Tibial nerve (tissue), 4 donors: ENCODE measurements at regions not wholly inside any gene's neighbourhood (a gene's known extent, or its start where the extent isn't known, plus 50 kb on each side); places are given as distances from the start of the nearest gene placed in this dataset.

Experiments
- DNase-seq, 2 donors: peaks; one replicate each; pipeline ENCODE4 v3.0.0-alpha.2; 2019; ENCODE audit warnings: low spot score in 2 of 2
- H3K27ac ChIP-seq, 4 donors: fragments of 200-600 bp; sonication (generic) in 3 of 4; one replicate each; pipeline ENCODE4 v1.5.1; 2017 to 2019; ENCODE audit warnings: mild to moderate bottlenecking in 1 of 4
- H3K27me3 ChIP-seq, 2 donors: fragments of 200-600 bp; sonication (generic) in 1 of 2; one replicate each; pipeline versions ENCODE4 v1.5.1 to v1.6.0; 2017 to 2019
- H3K36me3 ChIP-seq, 3 donors: fragments of 200-600 bp; sonication (generic); one replicate each; pipeline ENCODE4 v1.5.1; 2018 to 2019
- H3K4me1 ChIP-seq, 4 donors: fragments of 200-600 bp; sonication (generic) in 3 of 4; one replicate each; pipeline ENCODE4 v1.5.1; 2017 to 2019
- H3K4me3 ChIP-seq, 4 donors: fragments of 200-600 bp; sonication (generic) in 3 of 4; one replicate each; pipeline ENCODE4 v1.5.1; 2017 to 2019; ENCODE audit warnings: mild to moderate bottlenecking in 1 of 4, moderate library complexity in 1 of 4
- H3K9me3 ChIP-seq, 4 donors: fragments of 200-600 bp; sonication (generic) in 3 of 4; one replicate each; pipeline ENCODE4 v1.5.1; 2017 to 2019
- EP300 ChIP-seq, 2 donors: sonication (generic); formaldehyde crosslinking; IDR thresholded peaks; one replicate each; pipeline ENCODE4 v1.6.1; 2017; ENCODE audit warnings: antibody characterized with exemption in 2 of 2, mild to moderate bottlenecking in 1 of 2
- POLR2A ChIP-seq, 2 donors: fragments of 450-650 bp; IDR thresholded peaks; one replicate each; pipeline ENCODE4 v1.6.1; 2017; ENCODE audit warnings: antibody characterized with exemption in 2 of 2, mild to moderate bottlenecking in 2 of 2, moderate library complexity in 2 of 2
- WGBS, 2 donors: methylation state at CpG; one replicate each; pipeline ENCODE4 v1.1.5; 2018; 5-methylcytosine and 5-hydroxymethylcytosine counted together
- TF ChIP-seq, protein P1 (sequence below), 5 experiments: fragments of 200-600 bp in 3 of 5; fragments of 450-650 bp in 2 of 5; sonication (generic) in 3 of 5; IDR thresholded peaks; one replicate each; pipeline ENCODE4 v1.5.1; 2016 to 2019; ENCODE audit warnings: antibody characterized with exemption in 5 of 5, mild to moderate bottlenecking in 3 of 5, moderate library complexity in 2 of 5

GRCh38 chr1:201715351-201715750 lies 113.6 kb upstream of the IPO9 start:
- Histone ChIP-seq H3K4me1 (peaks cover 0 to 97% (median 79%) of the 10 kb centered on the region in 4 donors), H3K4me3 (no peak overlapping the region), H3K27me3 (no peaks in the 10 kb centered on the region), H3K9me3 (no peaks in the 10 kb centered on the region), H3K27ac (peak overlapping the region; percentile 66 to 97 (median 84)), H3K36me3 (peaks cover 0 to 13% (median 0%) of the 10 kb centered on the region in 3 donors)
- no peak for DNase-seq
- TF ChIP-seq POLR2A (IDR thresholded peaks at IDR 0.05), result no peak
- TF ChIP-seq, protein P1, sequence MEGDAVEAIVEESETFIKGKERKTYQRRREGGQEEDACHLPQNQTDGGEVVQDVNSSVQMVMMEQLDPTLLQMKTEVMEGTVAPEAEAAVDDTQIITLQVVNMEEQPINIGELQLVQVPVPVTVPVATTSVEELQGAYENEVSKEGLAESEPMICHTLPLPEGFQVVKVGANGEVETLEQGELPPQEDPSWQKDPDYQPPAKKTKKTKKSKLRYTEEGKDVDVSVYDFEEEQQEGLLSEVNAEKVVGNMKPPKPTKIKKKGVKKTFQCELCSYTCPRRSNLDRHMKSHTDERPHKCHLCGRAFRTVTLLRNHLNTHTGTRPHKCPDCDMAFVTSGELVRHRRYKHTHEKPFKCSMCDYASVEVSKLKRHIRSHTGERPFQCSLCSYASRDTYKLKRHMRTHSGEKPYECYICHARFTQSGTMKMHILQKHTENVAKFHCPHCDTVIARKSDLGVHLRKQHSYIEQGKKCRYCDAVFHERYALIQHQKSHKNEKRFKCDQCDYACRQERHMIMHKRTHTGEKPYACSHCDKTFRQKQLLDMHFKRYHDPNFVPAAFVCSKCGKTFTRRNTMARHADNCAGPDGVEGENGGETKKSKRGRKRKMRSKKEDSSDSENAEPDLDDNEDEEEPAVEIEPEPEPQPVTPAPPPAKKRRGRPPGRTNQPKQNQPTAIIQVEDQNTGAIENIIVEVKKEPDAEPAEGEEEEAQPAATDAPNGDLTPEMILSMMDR (IDR thresholded peaks at IDR 0.05), result no peak
- no peak for TF ChIP-seq EP300 (IDR thresholded peaks at IDR 0.05)
- 78 to 93% methylated on average over 4 to 6 of the region's 6 CpGs for whole genome bisulfite sequencing, 2 donors

- Histone ChIP-seq H3K27me3 (no peaks in the 10 kb centered on the region), H3K9me3 (no peaks in the 10 kb centered on the region), H3K36me3 (peaks cover 0 to 13% (median 0%) of the 10 kb centered on the region in 3 donors), H3K4me3 (no peak overlapping the region), H3K27ac (peak overlapping the region; percentile 66 to 97 (median 84)), H3K4me1 (peaks cover 0 to 97% (median 82%) of the 10 kb centered on the region in 4 donors)
- DNase-seq, result no peak
- 68 to 71% methylated on average over 11 of the region's 11 CpGs for WGBS, 2 donors
- TF ChIP-seq EP300 (IDR thresholded peaks at IDR 0.05), result peak in 1 of 2 donors; percentile 36
- TF ChIP-seq POLR2A (IDR thresholded peaks at IDR 0.05), result no peak
Measured at GRCh38 chr1:201715801-201716741, 112.9 kb upstream of the IPO9 start.

GRCh38 chr1:201716742-201717135 lies 112.2 kb upstream of the IPO9 start:
- TF ChIP-seq POLR2A (IDR thresholded peaks at IDR 0.05), result no peak
- no peak for TF ChIP-seq EP300 (IDR thresholded peaks at IDR 0.05)
- TF ChIP-seq, protein P1 (IDR thresholded peaks at IDR 0.05), result no peak
- WGBS, 2 donors, result 88 to 98% methylated on average over 7 of the region's 7 CpGs
- H3K27ac ChIP-seq, result peak overlapping the region in 3 of 4 donors; percentile 78 to 97 (median 91)
- no peaks in the 10 kb centered on the region for H3K9me3 ChIP-seq
- peaks cover 0 to 13% (median 0%) of the 10 kb centered on the region in 3 donors for H3K36me3 ChIP-seq
- no peak overlapping the region for H3K4me3 ChIP-seq
- no peak for DNase-seq
- H3K27me3 ChIP-seq, result no peaks in the 10 kb centered on the region
- peaks cover 0 to 93% (median 79%) of the 10 kb centered on the region in 4 donors for H3K4me1 ChIP-seq

- no peaks in the 10 kb centered on the region for H3K27me3 ChIP-seq
- WGBS, 2 donors, result 98 to 100% methylated on average over 3 of the region's 3 CpGs
- TF ChIP-seq POLR2A (IDR thresholded peaks at IDR 0.05) (no peak), EP300 (IDR thresholded peaks at IDR 0.05) (no peak)
- TF ChIP-seq, protein P1 (IDR thresholded peaks at IDR 0.05), result no peak
- no peak for DNase-seq
- H3K4me1 ChIP-seq, result peaks cover 0 to 88% (median 75%) of the 10 kb centered on the region in 4 donors
- peak overlapping the region in 3 of 4 donors; percentile 25 to 97 (median 91) for H3K27ac ChIP-seq
- no peaks in the 10 kb centered on the region for H3K9me3 ChIP-seq
- peaks cover 0 to 13% (median 0%) of the 10 kb centered on the region in 3 donors for H3K36me3 ChIP-seq
- no peak overlapping the region for H3K4me3 ChIP-seq
Measured at GRCh38 chr1:201717286-201717685, 111.7 kb upstream of the IPO9 start.

GRCh38 chr1:201718346-201719202 lies 110.4 kb upstream of the IPO9 start:
- Histone ChIP-seq H3K4me1 (peaks cover 0 to 78% (median 66%) of the 10 kb centered on the region in 4 donors), H3K27ac (peak overlapping the region; percentile 65 to 97 (median 83)), H3K27me3 (no peaks in the 10 kb centered on the region), H3K4me3 (no peak overlapping the region), H3K9me3 (no peaks in the 10 kb centered on the region), H3K36me3 (peaks cover 0 to 13% (median 0%) of the 10 kb centered on the region in 3 donors)
- WGBS, 2 donors, result 93 to 97% methylated on average over 19 to 34 of the region's 36 CpGs
- TF ChIP-seq EP300 (IDR thresholded peaks at IDR 0.05), result no peak
- TF ChIP-seq, protein P1 (IDR thresholded peaks at IDR 0.05), result no peak
- TF ChIP-seq POLR2A (IDR thresholded peaks at IDR 0.05), result no peak
- DNase-seq, result no peak
